B cell (primary cell): ENCODE measurements at regions not wholly inside any gene's neighbourhood (a gene's known extent, or its start where the extent isn't known, plus 50 kb on each side); places are given as distances from the start of the nearest gene placed in this dataset.

ENCODE experiments used
- EZH2 ChIP-seq: IDR thresholded peaks from 2 replicates; pipeline ENCODE4 v1.6.1; 2012; ENCODE audit warnings: borderline replicate concordance, low read depth, mild to moderate bottlenecking, moderate library complexity, low read length; ENCODE audit not compliant: insufficient read depth, poor library complexity, severe bottlenecking
- TF ChIP-seq, protein P1 (sequence below): fragments of 200-600 bp; IDR thresholded peaks from one replicate; pipeline ENCODE4 v1.8.0; 2022; ENCODE audit warnings: antibody characterized with exemption, mild to moderate bottlenecking

DNA sequence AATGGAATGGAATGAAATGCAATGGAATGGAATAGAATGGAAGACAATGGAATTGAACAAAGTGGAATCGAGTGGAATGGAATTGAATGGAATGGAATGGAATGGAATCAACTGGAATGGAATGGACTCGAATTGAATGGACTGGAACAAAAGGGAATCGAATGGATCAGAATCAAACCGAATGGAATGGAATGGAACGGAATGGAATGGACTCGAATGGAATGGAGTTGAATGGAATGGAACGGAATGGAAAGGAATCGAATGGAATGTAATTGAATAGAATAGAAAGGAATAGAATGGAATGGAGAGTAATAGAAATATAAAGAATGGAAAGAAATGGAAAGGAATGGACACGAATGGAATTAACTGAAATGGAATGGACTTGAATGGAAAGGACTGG, 475.2 kb upstream of the WSB1 start:
- TF ChIP-seq, protein P1, sequence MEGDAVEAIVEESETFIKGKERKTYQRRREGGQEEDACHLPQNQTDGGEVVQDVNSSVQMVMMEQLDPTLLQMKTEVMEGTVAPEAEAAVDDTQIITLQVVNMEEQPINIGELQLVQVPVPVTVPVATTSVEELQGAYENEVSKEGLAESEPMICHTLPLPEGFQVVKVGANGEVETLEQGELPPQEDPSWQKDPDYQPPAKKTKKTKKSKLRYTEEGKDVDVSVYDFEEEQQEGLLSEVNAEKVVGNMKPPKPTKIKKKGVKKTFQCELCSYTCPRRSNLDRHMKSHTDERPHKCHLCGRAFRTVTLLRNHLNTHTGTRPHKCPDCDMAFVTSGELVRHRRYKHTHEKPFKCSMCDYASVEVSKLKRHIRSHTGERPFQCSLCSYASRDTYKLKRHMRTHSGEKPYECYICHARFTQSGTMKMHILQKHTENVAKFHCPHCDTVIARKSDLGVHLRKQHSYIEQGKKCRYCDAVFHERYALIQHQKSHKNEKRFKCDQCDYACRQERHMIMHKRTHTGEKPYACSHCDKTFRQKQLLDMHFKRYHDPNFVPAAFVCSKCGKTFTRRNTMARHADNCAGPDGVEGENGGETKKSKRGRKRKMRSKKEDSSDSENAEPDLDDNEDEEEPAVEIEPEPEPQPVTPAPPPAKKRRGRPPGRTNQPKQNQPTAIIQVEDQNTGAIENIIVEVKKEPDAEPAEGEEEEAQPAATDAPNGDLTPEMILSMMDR, result no peak
- TF ChIP-seq EZH2, result no peak
